ENCODE measurements at regions not wholly inside any gene's neighbourhood (a gene's known extent, or its start where the extent isn't known, plus 50 kb on each side); places are given as distances from the start of the nearest gene placed in this dataset.
"Not testable (repeated sequence)": the region's sequence is repeated elsewhere in the genome, so short reads cannot be mapped to it uniquely, and the experiment has no call there.

- TF ChIP-seq, protein P1, sequence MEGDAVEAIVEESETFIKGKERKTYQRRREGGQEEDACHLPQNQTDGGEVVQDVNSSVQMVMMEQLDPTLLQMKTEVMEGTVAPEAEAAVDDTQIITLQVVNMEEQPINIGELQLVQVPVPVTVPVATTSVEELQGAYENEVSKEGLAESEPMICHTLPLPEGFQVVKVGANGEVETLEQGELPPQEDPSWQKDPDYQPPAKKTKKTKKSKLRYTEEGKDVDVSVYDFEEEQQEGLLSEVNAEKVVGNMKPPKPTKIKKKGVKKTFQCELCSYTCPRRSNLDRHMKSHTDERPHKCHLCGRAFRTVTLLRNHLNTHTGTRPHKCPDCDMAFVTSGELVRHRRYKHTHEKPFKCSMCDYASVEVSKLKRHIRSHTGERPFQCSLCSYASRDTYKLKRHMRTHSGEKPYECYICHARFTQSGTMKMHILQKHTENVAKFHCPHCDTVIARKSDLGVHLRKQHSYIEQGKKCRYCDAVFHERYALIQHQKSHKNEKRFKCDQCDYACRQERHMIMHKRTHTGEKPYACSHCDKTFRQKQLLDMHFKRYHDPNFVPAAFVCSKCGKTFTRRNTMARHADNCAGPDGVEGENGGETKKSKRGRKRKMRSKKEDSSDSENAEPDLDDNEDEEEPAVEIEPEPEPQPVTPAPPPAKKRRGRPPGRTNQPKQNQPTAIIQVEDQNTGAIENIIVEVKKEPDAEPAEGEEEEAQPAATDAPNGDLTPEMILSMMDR (IDR thresholded peaks at IDR 0.05; ENCODE audit: unreplicated experiment) = no peak
- H3K27ac Mint-ChIP-seq = no peak overlapping the region
- H3K4me1 Mint-ChIP-seq = peaks cover 32% of the 10 kb centered on the region
Measured at GRCh38 chr10:33860552-33860951, 526.1 kb upstream of the NRP1 start.

GRCh38 chr10:33859319-33860022, 525.0 kb upstream of the NRP1 start:
- TF ChIP-seq, protein P1 (IDR thresholded peaks at IDR 0.05; ENCODE audit: unreplicated experiment) = no peak
- Mint-ChIP-seq H3K36me3 (no peaks in the 10 kb centered on the region), H3K27me3 (ENCODE audit: low read depth) (no peaks in the 10 kb centered on the region), H3K4me3 (no peak overlapping the region), H3K9me3 (peaks cover 1% of the 10 kb centered on the region), H3K27ac (no peak overlapping the region), H3K4me1 (peaks cover 28% of the 10 kb centered on the region)
- DNase-seq (ENCODE audit: low spot score in 2 of 2, unreplicated experiment in 2 of 2) = no peak

More at GRCh38 chr10:33860552-33860951, 526.1 kb upstream of the NRP1 start:
- Mint-ChIP-seq H3K4me3 (no peak overlapping the region), H3K27me3 (ENCODE audit: low read depth) (no peaks in the 10 kb centered on the region), H3K36me3 (no peaks in the 10 kb centered on the region), H3K9me3 (no peaks in the 10 kb centered on the region)
- DNase-seq (ENCODE audit: low spot score in 2 of 2, unreplicated experiment in 2 of 2) = no peak

DNA sequence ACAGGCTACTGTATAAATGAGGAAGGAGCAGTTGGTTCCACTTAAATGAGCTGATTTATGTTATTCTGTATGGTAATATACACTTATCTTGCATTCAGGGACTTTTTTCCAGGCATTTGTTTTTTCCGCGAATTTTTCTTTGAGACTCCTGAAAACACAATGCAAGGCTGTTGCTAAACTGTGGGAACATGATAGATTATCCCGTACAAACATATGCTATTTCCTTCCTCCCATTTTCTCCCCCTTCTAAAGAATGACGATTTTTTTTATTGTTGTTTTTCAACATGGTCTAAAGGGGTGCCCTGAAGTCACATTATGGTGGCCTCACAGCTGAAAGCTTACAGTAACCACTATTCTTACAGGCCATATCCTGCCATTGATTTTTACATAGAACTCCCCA, 523.9 kb upstream of the NRP1 start:
- Mint-ChIP-seq H3K27me3 (ENCODE audit: low read depth) (no peaks in the 10 kb centered on the region), H3K9me3 (peaks cover 9% of the 10 kb centered on the region), H3K4me3 (no peak overlapping the region), H3K4me1 (peaks cover 24% of the 10 kb centered on the region), H3K27ac (no peak overlapping the region), H3K36me3 (no peaks in the 10 kb centered on the region)
- TF ChIP-seq, protein P1 (IDR thresholded peaks at IDR 0.05; ENCODE audit: unreplicated experiment) = no peak
- no peak for DNase-seq (ENCODE audit: low spot score in 2 of 2, unreplicated experiment in 2 of 2)

GRCh38 chr10:33853221-33853620, 518.8 kb upstream of the NRP1 start:
- H3K9me3 Mint-ChIP-seq = peaks cover 16% of the 10 kb centered on the region
- H3K4me1 Mint-ChIP-seq; H3K27me3 Mint-ChIP-seq (ENCODE audit: low read depth); H3K27ac Mint-ChIP-seq; H3K4me3 Mint-ChIP-seq; H3K36me3 Mint-ChIP-seq; DNase-seq (ENCODE audit: low spot score in 2 of 2, unreplicated experiment in 2 of 2): not testable (repeated sequence)

DNA sequence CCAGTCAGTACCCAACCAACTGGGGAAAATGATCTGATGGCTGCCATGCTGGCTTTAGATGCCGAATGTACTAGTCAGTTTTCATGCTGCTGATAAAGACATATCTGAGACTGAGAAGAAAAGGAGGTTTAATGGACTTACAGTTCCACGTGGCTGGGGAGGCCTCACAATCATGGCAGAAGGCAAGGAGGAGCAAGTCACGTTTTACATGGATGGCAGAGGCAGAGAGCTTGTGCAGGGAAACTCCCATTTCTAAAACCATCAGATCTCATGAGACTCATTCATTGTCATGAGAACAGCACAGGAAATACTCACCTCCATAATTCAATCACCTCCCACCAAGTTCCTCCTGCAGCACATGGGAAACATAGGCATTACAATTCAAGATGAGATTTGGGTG, 508.9 kb upstream of the NRP1 start:
- Mint-ChIP-seq H3K36me3 (peaks cover 7% of the 10 kb centered on the region), H3K27me3 (ENCODE audit: low read depth) (no peaks in the 10 kb centered on the region), H3K4me3 (no peak overlapping the region), H3K9me3 (peaks cover 28% of the 10 kb centered on the region), H3K27ac (no peak overlapping the region), H3K4me1 (no peaks in the 10 kb centered on the region)
- no peak for DNase-seq (ENCODE audit: low spot score in 2 of 2, unreplicated experiment in 2 of 2)
- TF ChIP-seq, protein P1 (IDR thresholded peaks at IDR 0.05; ENCODE audit: unreplicated experiment) = no peak

- Mint-ChIP-seq H3K4me3 (no peak overlapping the region), H3K36me3 (peaks cover 7% of the 10 kb centered on the region), H3K27ac (no peak overlapping the region), H3K9me3 (peaks cover 28% of the 10 kb centered on the region), H3K4me1 (no peaks in the 10 kb centered on the region), H3K27me3 (ENCODE audit: low read depth) (no peaks in the 10 kb centered on the region)
- DNase-seq (ENCODE audit: low spot score in 2 of 2, unreplicated experiment in 2 of 2) = no peak
- TF ChIP-seq, protein P1 (IDR thresholded peaks at IDR 0.05; ENCODE audit: unreplicated experiment) = no peak
Measured at GRCh38 chr10:33841678-33842077, 507.2 kb upstream of the NRP1 start.

Measured in mesothelial cell of epicardium (in vitro differentiated cells).